ENCODE measurements at regions not wholly inside any gene's neighbourhood (a gene's known extent, or its start where the extent isn't known, plus 50 kb on each side); places are given as distances from the start of the nearest gene placed in this dataset.

GRCh38 chr5:99022250-99022649 lies 93.4 kb upstream of the CHD1 start:
- H3K9me3 ChIP-seq (replicated peaks in 1 of 2; ENCODE audit: control insufficient read depth in 2 of 2, insufficient read depth in 1 of 2, low read depth in 1 of 2, low read length in 2 of 2) = no peaks in the 10 kb centered on the region
- H3K4ac ChIP-seq (ENCODE audit: low read length) = no peak overlapping the region
- H4K91ac ChIP-seq (ENCODE audit: low read depth, low read length, poor library complexity) = no peak overlapping the region
- no peak overlapping the region for H2BK120ac ChIP-seq (ENCODE audit: low read depth, low read length)
- no peak overlapping the region for H3K23ac ChIP-seq (ENCODE audit: low read depth, low read length, poor library complexity)
- no peak overlapping the region for H2BK12ac ChIP-seq (ENCODE audit: low read length)
- no peaks in the 10 kb centered on the region for H3K36me3 ChIP-seq (replicated peaks in 1 of 2; ENCODE audit: control insufficient read depth in 2 of 2, insufficient read depth in 2 of 2, low read length in 2 of 2)
- H3K79me1 ChIP-seq (ENCODE audit: low read depth, low read length) = no peaks in the 10 kb centered on the region
- H3K14ac ChIP-seq (ENCODE audit: low read length) = no peak overlapping the region
- H4K8ac ChIP-seq (ENCODE audit: low read depth, low read length) = no peak overlapping the region
- no peak overlapping the region for H2BK15ac ChIP-seq (ENCODE audit: low read length)
- H3K4me3 ChIP-seq (ENCODE audit: low read length in 2 of 2) = no peak overlapping the region
- no peak overlapping the region for H2AFZ ChIP-seq (ENCODE audit: low read length)
- H3K27me3 ChIP-seq (ENCODE audit: control insufficient read depth in 3 of 3, insufficient read depth in 3 of 3, low read depth in 1 of 3, low read length in 3 of 3) = no peaks in the 10 kb centered on the region
- H3K27ac ChIP-seq (replicated peaks; ENCODE audit: low read length) = no peak overlapping the region
- no peak for DNase-seq (ENCODE audit: low spot score)
- H3K4me2 ChIP-seq (ENCODE audit: insufficient read depth, low read length, poor library complexity, severe bottlenecking) = no peak overlapping the region
- no peak overlapping the region for H3K9ac ChIP-seq (ENCODE audit: low read depth, low read length, poor library complexity)
- H3K18ac ChIP-seq (ENCODE audit: low read length) = no peak overlapping the region
- H3K4me1 ChIP-seq (ENCODE audit: control insufficient read depth in 2 of 2, insufficient read depth in 1 of 2, low read depth in 1 of 2, low read length in 2 of 2) = peaks cover 0 to 2% of the 10 kb centered on the region in 2 donors
- no peak overlapping the region for H2BK5ac ChIP-seq (ENCODE audit: low read length)
- H2AK5ac ChIP-seq (ENCODE audit: low read depth, low read length) = no peak overlapping the region

- Histone ChIP-seq H3K27ac (replicated peaks; ENCODE audit: low read length) (no peak overlapping the region), H2BK5ac (ENCODE audit: low read length) (no peak overlapping the region), H2BK120ac (ENCODE audit: low read depth, low read length) (no peak overlapping the region), H3K4ac (ENCODE audit: low read length) (no peak overlapping the region), H2BK12ac (ENCODE audit: low read length) (no peak overlapping the region), H3K4me2 (ENCODE audit: insufficient read depth, low read length, poor library complexity, severe bottlenecking) (no peak overlapping the region), H2AK5ac (ENCODE audit: low read depth, low read length) (no peak overlapping the region), H3K9ac (ENCODE audit: low read depth, low read length, poor library complexity) (no peak overlapping the region), H3K9me3 (replicated peaks in 1 of 2; ENCODE audit: control insufficient read depth in 2 of 2, insufficient read depth in 1 of 2, low read depth in 1 of 2, low read length in 2 of 2) (no peaks in the 10 kb centered on the region), H3K18ac (ENCODE audit: low read length) (no peak overlapping the region), H2BK15ac (ENCODE audit: low read length) (no peak overlapping the region), H3K36me3 (replicated peaks in 1 of 2; ENCODE audit: control insufficient read depth in 2 of 2, insufficient read depth in 2 of 2, low read length in 2 of 2) (no peaks in the 10 kb centered on the region), H3K14ac (ENCODE audit: low read length) (no peak overlapping the region), H4K91ac (ENCODE audit: low read depth, low read length, poor library complexity) (no peak overlapping the region), H3K4me3 (ENCODE audit: low read length in 2 of 2) (no peak overlapping the region), H3K79me1 (ENCODE audit: low read depth, low read length) (no peaks in the 10 kb centered on the region), H3K27me3 (ENCODE audit: control insufficient read depth in 3 of 3, insufficient read depth in 3 of 3, low read depth in 1 of 3, low read length in 3 of 3) (no peaks in the 10 kb centered on the region), H3K4me1 (ENCODE audit: control insufficient read depth in 2 of 2, insufficient read depth in 1 of 2, low read depth in 1 of 2, low read length in 2 of 2) (no peaks in the 10 kb centered on the region), H4K8ac (ENCODE audit: low read depth, low read length) (no peak overlapping the region), H3K23ac (ENCODE audit: low read depth, low read length, poor library complexity) (no peak overlapping the region), H2AFZ (ENCODE audit: low read length) (no peak overlapping the region)
- DNase-seq (ENCODE audit: low spot score) = no peak
These were observed 91.9 kb upstream of the CHD1 start for GRCh38 chr5:99020698-99021048.

GRCh38 chr5:99019812-99020697 lies 91.2 kb upstream of the CHD1 start:
- DNase-seq (ENCODE audit: low spot score) = no peak
- no peaks in the 10 kb centered on the region for H3K9me3 ChIP-seq (replicated peaks in 1 of 2; ENCODE audit: control insufficient read depth in 2 of 2, insufficient read depth in 1 of 2, low read depth in 1 of 2, low read length in 2 of 2)
- no peak overlapping the region for H3K23ac ChIP-seq (ENCODE audit: low read depth, low read length, poor library complexity)
- H3K4me2 ChIP-seq (ENCODE audit: insufficient read depth, low read length, poor library complexity, severe bottlenecking) = no peak overlapping the region
- H3K27ac ChIP-seq (replicated peaks; ENCODE audit: low read length) = no peak overlapping the region
- H2AK5ac ChIP-seq (ENCODE audit: low read depth, low read length) = no peak overlapping the region
- no peak overlapping the region for H3K9ac ChIP-seq (ENCODE audit: low read depth, low read length, poor library complexity)
- H2BK120ac ChIP-seq (ENCODE audit: low read depth, low read length) = no peak overlapping the region
- no peaks in the 10 kb centered on the region for H3K4me1 ChIP-seq (ENCODE audit: control insufficient read depth in 2 of 2, insufficient read depth in 1 of 2, low read depth in 1 of 2, low read length in 2 of 2)
- no peak overlapping the region for H2BK15ac ChIP-seq (ENCODE audit: low read length)
- no peak overlapping the region for H3K4ac ChIP-seq (ENCODE audit: low read length)
- H3K27me3 ChIP-seq (ENCODE audit: control insufficient read depth in 3 of 3, insufficient read depth in 3 of 3, low read depth in 1 of 3, low read length in 3 of 3) = no peaks in the 10 kb centered on the region
- no peak overlapping the region for H4K8ac ChIP-seq (ENCODE audit: low read depth, low read length)
- no peak overlapping the region for H3K18ac ChIP-seq (ENCODE audit: low read length)
- no peak overlapping the region for H2BK12ac ChIP-seq (ENCODE audit: low read length)
- H3K79me1 ChIP-seq (ENCODE audit: low read depth, low read length) = no peaks in the 10 kb centered on the region
- no peak overlapping the region for H3K14ac ChIP-seq (ENCODE audit: low read length)
- H3K4me3 ChIP-seq (ENCODE audit: low read length in 2 of 2) = no peak overlapping the region
- H4K91ac ChIP-seq (ENCODE audit: low read depth, low read length, poor library complexity) = no peak overlapping the region
- no CpG with 5 or more reads among the region's 3 CpGs for WGBS, 2 donors (ENCODE audit: extremely low coverage in 2 of 2, insufficient read length in 2 of 2, insufficient replicate concordance in 1 of 2)
- no peak overlapping the region for H2BK5ac ChIP-seq (ENCODE audit: low read length)
- no peak overlapping the region for H2AFZ ChIP-seq (ENCODE audit: low read length)
- H3K36me3 ChIP-seq (replicated peaks in 1 of 2; ENCODE audit: control insufficient read depth in 2 of 2, insufficient read depth in 2 of 2, low read length in 2 of 2) = no peaks in the 10 kb centered on the region

GRCh38 chr5:99019254-99019653 lies 90.4 kb upstream of the CHD1 start:
- H3K23ac ChIP-seq (ENCODE audit: low read depth, low read length, poor library complexity) = no peak overlapping the region
- no peaks in the 10 kb centered on the region for H3K27me3 ChIP-seq (ENCODE audit: control insufficient read depth in 3 of 3, insufficient read depth in 3 of 3, low read depth in 1 of 3, low read length in 3 of 3)
- no peak overlapping the region for H3K4me2 ChIP-seq (ENCODE audit: insufficient read depth, low read length, poor library complexity, severe bottlenecking)
- H3K4me3 ChIP-seq (ENCODE audit: low read length in 2 of 2) = no peak overlapping the region
- no peak overlapping the region for H2BK12ac ChIP-seq (ENCODE audit: low read length)
- no peaks in the 10 kb centered on the region for H3K4me1 ChIP-seq (ENCODE audit: control insufficient read depth in 2 of 2, insufficient read depth in 1 of 2, low read depth in 1 of 2, low read length in 2 of 2)
- H2BK5ac ChIP-seq (ENCODE audit: low read length) = no peak overlapping the region
- no peak overlapping the region for H4K8ac ChIP-seq (ENCODE audit: low read depth, low read length)
- H2AK5ac ChIP-seq (ENCODE audit: low read depth, low read length) = no peak overlapping the region
- no peak overlapping the region for H2BK120ac ChIP-seq (ENCODE audit: low read depth, low read length)
- no peaks in the 10 kb centered on the region for H3K9me3 ChIP-seq (replicated peaks in 1 of 2; ENCODE audit: control insufficient read depth in 2 of 2, insufficient read depth in 1 of 2, low read depth in 1 of 2, low read length in 2 of 2)
- no CpG with 5 or more reads among the region's 6 CpGs for WGBS, 2 donors (ENCODE audit: extremely low coverage in 2 of 2, insufficient read length in 2 of 2, insufficient replicate concordance in 1 of 2)
- no peak overlapping the region for H3K18ac ChIP-seq (ENCODE audit: low read length)
- H4K91ac ChIP-seq (ENCODE audit: low read depth, low read length, poor library complexity) = no peak overlapping the region
- no peak for DNase-seq (ENCODE audit: low spot score)
- no peak overlapping the region for H3K27ac ChIP-seq (replicated peaks; ENCODE audit: low read length)
- H2AFZ ChIP-seq (ENCODE audit: low read length) = peak overlapping the region; percentile 45
- H3K4ac ChIP-seq (ENCODE audit: low read length) = no peak overlapping the region
- no peak overlapping the region for H2BK15ac ChIP-seq (ENCODE audit: low read length)
- no peaks in the 10 kb centered on the region for H3K79me1 ChIP-seq (ENCODE audit: low read depth, low read length)
- H3K14ac ChIP-seq (ENCODE audit: low read length) = no peak overlapping the region
- H3K36me3 ChIP-seq (replicated peaks in 1 of 2; ENCODE audit: control insufficient read depth in 2 of 2, insufficient read depth in 2 of 2, low read length in 2 of 2) = no peaks in the 10 kb centered on the region
- H3K9ac ChIP-seq (ENCODE audit: low read depth, low read length, poor library complexity) = no peak overlapping the region
